COLO829 (cell line): ENCODE measurements at regions not wholly inside any gene's neighbourhood (a gene's known extent, or its start where the extent isn't known, plus 50 kb on each side); places are given as distances from the start of the nearest gene placed in this dataset.

Experiments used
- DNase-seq: peaks from one replicate; pipeline ENCODE4 v3.0.0; 2012; ENCODE audit warnings: low spot score

DNA sequence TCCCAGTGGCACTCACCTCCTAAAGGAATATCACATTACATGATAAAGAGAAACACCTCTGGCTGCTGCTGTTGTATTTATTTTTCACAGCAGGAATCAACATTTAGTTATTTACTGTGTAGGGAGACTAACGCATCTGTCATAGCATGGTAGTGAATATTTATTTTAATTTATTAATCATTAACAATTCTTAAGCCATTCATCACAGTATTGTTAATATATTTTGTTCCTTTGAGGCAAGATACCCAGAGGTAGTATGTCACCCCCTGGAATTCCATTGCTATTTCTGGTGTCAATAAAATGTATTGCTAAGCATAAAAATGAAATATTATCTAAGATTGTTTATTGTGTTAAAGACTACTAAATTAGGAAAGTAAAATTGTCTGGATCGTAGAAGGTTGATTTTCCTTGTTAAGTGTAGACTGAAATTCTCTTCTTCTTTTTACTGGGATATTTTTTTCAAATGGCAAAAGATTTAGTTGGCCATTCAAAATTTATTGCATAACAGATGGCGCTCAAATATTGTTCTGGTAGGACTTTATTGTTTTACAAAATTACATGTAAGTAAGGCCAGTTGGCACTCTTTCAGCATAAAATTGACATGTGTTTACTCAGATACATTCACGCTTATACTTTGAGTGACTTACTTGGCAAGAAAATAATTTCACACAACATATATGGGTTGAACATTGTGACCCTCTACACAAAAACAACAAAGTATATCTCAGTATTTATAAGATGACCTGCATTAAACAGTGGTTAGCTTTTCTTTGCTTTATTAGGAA, 1358.7 kb upstream of the SORCS1 start:
- no peak for DNase-seq

- DNase-seq: no peak
These were observed 1357.5 kb upstream of the SORCS1 start for GRCh38 chr10:108521827-108522492.

DNA sequence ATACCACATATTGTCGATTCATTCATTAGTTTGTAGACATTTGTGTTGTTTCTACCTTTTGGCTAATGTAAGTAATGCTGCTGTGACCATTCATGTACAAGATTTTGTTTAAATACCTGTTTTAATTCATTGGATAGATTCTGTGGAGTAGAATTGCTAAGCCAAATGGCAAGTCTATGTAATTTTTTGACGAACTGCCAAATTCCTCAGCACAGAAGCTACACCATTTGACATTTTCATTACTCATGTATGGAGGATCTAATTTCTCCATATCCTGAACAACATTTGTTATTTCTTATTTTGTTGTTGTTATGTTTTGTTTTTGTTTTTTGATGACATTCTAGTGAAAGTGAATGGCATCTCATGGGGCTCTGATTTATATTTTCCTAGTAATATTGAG, 1351.3 kb upstream of the SORCS1 start:
- DNase-seq: no peak

GRCh38 chr10:108500396-108500795, 1335.9 kb upstream of the SORCS1 start:
- no peak for DNase-seq

- no peak for DNase-seq
These were observed 1331.6 kb upstream of the SORCS1 start for GRCh38 chr10:108496106-108496505.

- no peak for DNase-seq
These were observed 1326.4 kb upstream of the SORCS1 start for GRCh38 chr10:108490944-108491343.

- no peak for DNase-seq
These were observed 1306.9 kb upstream of the SORCS1 start for GRCh38 chr10:108471420-108471819.

DNA sequence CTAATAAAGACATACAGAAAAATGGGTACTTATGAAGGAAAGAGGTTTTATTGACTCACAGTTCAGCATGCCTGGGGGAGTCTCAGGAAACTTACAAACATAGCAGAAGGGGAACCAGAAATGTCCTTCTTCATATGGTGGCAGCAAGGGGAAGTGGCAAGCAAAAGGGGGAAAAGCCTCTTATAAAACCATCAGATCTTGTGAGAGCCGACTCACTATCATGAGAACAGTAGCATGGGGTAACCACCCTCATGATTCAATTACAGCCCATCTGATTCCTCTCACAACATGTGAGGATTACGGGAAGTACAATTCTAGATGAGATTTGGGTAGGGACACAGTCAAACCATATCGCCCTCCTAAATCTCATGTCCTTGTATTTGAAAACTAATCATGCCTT, 1305.4 kb upstream of the SORCS1 start:
- no peak for DNase-seq

GRCh38 chr10:108465871-108466641, 1301.5 kb upstream of the SORCS1 start:
- no peak for DNase-seq

DNA sequence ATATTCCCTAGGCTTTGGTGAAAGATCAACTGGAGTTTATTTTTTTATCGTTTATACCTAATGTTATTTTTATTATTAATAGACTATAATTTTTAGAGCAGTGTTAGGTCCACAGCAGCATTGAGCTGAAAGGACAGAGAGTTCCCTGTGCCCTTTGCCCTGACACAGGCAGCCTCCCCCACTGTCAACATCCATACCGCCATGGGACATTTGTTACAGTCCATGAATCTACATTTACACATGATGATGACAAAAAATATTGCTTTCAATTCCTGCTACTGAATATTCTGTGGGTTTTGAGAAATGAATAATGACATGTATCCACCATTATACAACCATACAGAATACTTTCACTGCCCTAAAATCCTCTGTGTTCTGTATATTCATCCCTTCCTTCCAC, 1297.5 kb upstream of the SORCS1 start:
- DNase-seq: no peak

GRCh38 chr10:108454793-108455192, 1290.3 kb upstream of the SORCS1 start:
- DNase-seq: no peak

- no peak for DNase-seq
These were observed 1289.7 kb upstream of the SORCS1 start for GRCh38 chr10:108454224-108454623.

GRCh38 chr10:108453166-108453565, 1288.7 kb upstream of the SORCS1 start:
- no peak for DNase-seq

- no peak for DNase-seq
These were observed 1288.0 kb upstream of the SORCS1 start for GRCh38 chr10:108452533-108452932.

DNA sequence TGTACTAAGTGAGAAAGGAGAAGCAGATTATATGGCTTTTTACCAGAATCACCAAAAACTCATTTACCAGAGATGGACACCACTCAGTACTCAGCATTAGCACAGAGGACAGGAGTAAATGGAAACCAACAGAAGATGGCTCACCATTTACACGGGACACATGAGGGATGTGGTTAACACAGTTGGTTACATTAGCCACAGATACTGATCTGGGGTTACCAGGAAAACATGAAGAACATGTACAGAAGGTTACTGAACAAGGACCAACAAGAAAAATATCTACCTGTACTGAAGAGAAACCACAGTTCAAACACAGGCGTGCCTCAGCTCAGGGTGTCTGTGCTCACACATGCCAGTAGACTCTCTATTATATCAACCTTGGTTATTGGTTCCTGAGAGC, 1285.8 kb upstream of the SORCS1 start:
- no peak for DNase-seq

- no peak for DNase-seq
These were observed 1281.2 kb upstream of the SORCS1 start for GRCh38 chr10:108445746-108446145.

DNA sequence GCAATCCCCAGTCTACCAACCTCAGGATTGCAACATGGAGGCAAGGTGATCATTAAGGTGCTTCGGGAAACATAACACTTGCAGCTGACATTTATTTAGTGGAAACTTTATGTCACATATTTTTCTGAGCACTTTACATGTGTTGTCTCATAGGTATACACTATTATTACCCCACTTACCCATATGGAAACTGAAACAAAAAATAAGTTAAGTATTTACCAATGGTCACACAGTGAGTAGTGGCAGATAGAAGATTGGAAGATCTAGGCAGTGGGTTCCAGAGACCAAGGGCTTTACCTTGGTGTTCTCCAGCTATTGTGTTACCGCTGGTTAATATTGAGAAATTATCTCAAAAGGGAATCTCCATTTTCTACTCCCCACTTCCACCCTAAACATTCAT, 1279.1 kb upstream of the SORCS1 start:
- no peak for DNase-seq

GRCh38 chr10:108439397-108439796, 1274.9 kb upstream of the SORCS1 start:
- DNase-seq: no peak

DNA sequence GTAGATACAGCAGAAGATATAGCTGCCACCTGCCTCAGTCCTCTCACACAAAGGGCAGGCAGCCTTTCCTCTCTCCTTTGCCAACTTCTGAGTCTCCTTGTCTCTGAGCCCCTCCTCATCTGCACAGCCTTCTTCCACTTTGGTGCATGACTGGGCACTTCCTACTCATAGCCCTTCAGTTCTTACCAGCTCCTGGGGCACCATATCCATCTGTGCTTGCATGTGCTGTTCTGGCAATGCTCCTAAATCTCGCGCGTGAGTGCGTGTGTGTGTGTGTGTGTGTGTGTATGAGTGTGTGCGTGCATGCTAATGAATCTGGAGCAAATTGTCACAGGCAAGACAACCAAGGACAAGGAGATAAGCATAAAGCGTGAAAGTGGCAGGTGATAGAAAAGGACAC, 1271.6 kb upstream of the SORCS1 start:
- no peak for DNase-seq

- peak; percentile 3 for DNase-seq
These were observed 1270.2 kb upstream of the SORCS1 start for GRCh38 chr10:108434559-108435252.

GRCh38 chr10:108427146-108427545, 1262.6 kb upstream of the SORCS1 start:
- DNase-seq: no peak

- DNase-seq: no peak
These were observed 1260.9 kb upstream of the SORCS1 start for GRCh38 chr10:108425283-108425964.
